HepG2 (cell line): ENCODE measurements at regions not wholly inside any gene's neighbourhood (a gene's known extent, or its start where the extent isn't known, plus 50 kb on each side); places are given as distances from the start of the nearest gene placed in this dataset.
A peak's percentile ranks its signal among the peaks of the same experiment; 100 is the strongest.

Experiments
- GABPB1 ChIP-seq: IDR thresholded peaks from 2 replicates; pipeline ENCODE4 v1.6.1; 2016; ENCODE audit warnings: mild to moderate bottlenecking, missing genetic modification reagents, moderate library complexity, missing compliant biosample characterization
- GATAD2A ChIP-seq: IDR thresholded peaks from 2 replicates; pipeline ENCODE4 v1.6.1; 2016
- HBP1 ChIP-seq: IDR thresholded peaks from 2 replicates; pipeline ENCODE4 v1.6.1; 2016; ENCODE audit warnings: low read depth, control low read depth
- HES4 ChIP-seq: sonication (generic); formaldehyde crosslinking; IDR thresholded peaks from 2 replicates; pipeline ENCODE4 v1.9.0; 2021; ENCODE audit warnings: mild to moderate bottlenecking, missing genetic modification reagents, borderline replicate concordance
- JUN ChIP-seq: sonication (generic); formaldehyde crosslinking; IDR thresholded peaks from 2 replicates; pipeline ENCODE4 v1.4.0; 2020; ENCODE audit warnings: mild to moderate bottlenecking, missing genetic modification reagents
- MYPOP ChIP-seq: sonication (generic); formaldehyde crosslinking; IDR thresholded peaks from 2 replicates; pipeline ENCODE4 v1.8.1; 2023; ENCODE audit warnings: mild to moderate bottlenecking, moderate library complexity, missing genetic modification reagents
- PHF21A ChIP-seq: sonication (generic); formaldehyde crosslinking; IDR thresholded peaks from 2 replicates; pipeline ENCODE4 v1.5.0; 2020; ENCODE audit warnings: mild to moderate bottlenecking, missing genetic modification reagents
- SOX5 ChIP-seq: IDR thresholded peaks from 2 replicates; pipeline ENCODE4 v1.6.1; 2016; ENCODE audit warnings: borderline replicate concordance
- TBX2 ChIP-seq: sonication (generic); formaldehyde crosslinking; IDR thresholded peaks from 2 replicates; pipeline ENCODE4 v1.5.0; 2020; ENCODE audit warnings: missing genetic modification reagents, mild to moderate bottlenecking, borderline replicate concordance
- TFDP2 ChIP-seq: sonication (generic); formaldehyde crosslinking; IDR thresholded peaks from 2 replicates; pipeline ENCODE4 v1.4.0; 2020; ENCODE audit warnings: missing genetic modification reagents
- YEATS4 ChIP-seq: sonication (generic); formaldehyde crosslinking; IDR thresholded peaks from 2 replicates; pipeline ENCODE4 v1.4.0; 2020; ENCODE audit warnings: missing genetic modification reagents, borderline replicate concordance
- ZBTB26 ChIP-seq: IDR thresholded peaks from 2 replicates; pipeline ENCODE4 v1.6.1; 2016; ENCODE audit warnings: missing compliant biosample characterization, missing genetic modification reagents, borderline replicate concordance
- ZMYM4 ChIP-seq: sonication (generic); formaldehyde crosslinking; IDR thresholded peaks from 2 replicates; pipeline ENCODE4 v1.8.1; 2023; ENCODE audit warnings: mild to moderate bottlenecking, missing genetic modification reagents
- ZNF143 ChIP-seq: sonication (generic); formaldehyde crosslinking; IDR thresholded peaks from 2 replicates; pipeline ENCODE4 v1.4.0; 2020; ENCODE audit warnings: missing genetic modification reagents
- ZNF281 ChIP-seq: sonication (generic); formaldehyde crosslinking; IDR thresholded peaks from 2 replicates; pipeline ENCODE4 v1.4.0; 2020; ENCODE audit warnings: missing genetic modification reagents, borderline replicate concordance
- ZNF350 ChIP-seq: sonication (generic); formaldehyde crosslinking; IDR thresholded peaks from 2 replicates; pipeline ENCODE4 v1.4.0; 2020; ENCODE audit warnings: mild to moderate bottlenecking, low read depth, missing genetic modification reagents, borderline replicate concordance
- ZNF598 ChIP-seq: sonication (generic); formaldehyde crosslinking; IDR thresholded peaks from 2 replicates; pipeline ENCODE4 v1.5.1; 2020; ENCODE audit warnings: mild to moderate bottlenecking, missing genetic modification reagents, borderline replicate concordance
- ZNF670 ChIP-seq: sonication (generic); formaldehyde crosslinking; IDR thresholded peaks from 2 replicates; pipeline ENCODE4 v1.8.0; 2022; ENCODE audit warnings: mild to moderate bottlenecking, missing genetic modification reagents, borderline replicate concordance
- ZNF777 ChIP-seq: sonication (generic); formaldehyde crosslinking; IDR thresholded peaks from 2 replicates; pipeline ENCODE4 v1.4.0; 2020; ENCODE audit warnings: missing genetic modification reagents
- ZNF784 ChIP-seq: sonication (generic); formaldehyde crosslinking; IDR thresholded peaks from 2 replicates; pipeline ENCODE4 v1.5.1; 2020; ENCODE audit warnings: missing genetic modification reagents, mild to moderate bottlenecking, borderline replicate concordance

- TF ChIP-seq ZNF777 (peak; percentile 65), GATAD2A (CRISPR knock-in tag) (peak; percentile 69), ZNF281 (CRISPR knock-in tag) (peak; percentile 95), HBP1 (CRISPR knock-in tag) (0 out of 2 replicates have a peak, but pooled peaks have one; percentile 64), MYPOP (CRISPR knock-in tag) (0 out of 2 replicates have a peak, but pooled peaks have one; percentile 38), YEATS4 (peak; percentile 65; the same call in 1 of the 2 replicates), SOX5 (CRISPR knock-in tag) (peak; percentile 33; the same call in 1 of the 2 replicates), PHF21A (CRISPR knock-in tag) (peak; percentile 81), ZNF670 (CRISPR knock-in tag) (0 out of 2 replicates have a peak, but pooled peaks have one; percentile 31), TFDP2 (peak; percentile 70), JUN (0 out of 2 replicates have a peak, but pooled peaks have one; percentile 48), ZBTB26 (CRISPR knock-in tag) (0 out of 2 replicates have a peak, but pooled peaks have one; percentile 47), ZNF143 (0 out of 2 replicates have a peak, but pooled peaks have one; percentile 32), TBX2 (CRISPR knock-in tag) (peak; percentile 79), ZNF784 (CRISPR knock-in tag) (peak; percentile 67; the same call in 1 of the 2 replicates), ZNF598 (CRISPR knock-in tag) (peak; percentile 35; the same call in 1 of the 2 replicates), ZNF350 (peak; percentile 66), ZMYM4 (CRISPR knock-in tag) (peak; percentile 78; the same call in 1 of the 2 replicates), GABPB1 (CRISPR knock-in tag) (peak; percentile 47; the same call in 1 of the 2 replicates), HES4 (CRISPR knock-in tag) (peak; percentile 18; the same call in 1 of the 2 replicates)
These were observed 56.1 kb upstream of the TNFAIP8 start (continued) for GRCh38 chr5:119299615-119300310.
